Left cardiac atrium (tissue), 4 donors: ENCODE measurements at regions not wholly inside any gene's neighbourhood (a gene's known extent, or its start where the extent isn't known, plus 50 kb on each side); places are given as distances from the start of the nearest gene placed in this dataset.

Experiments used
- ATAC-seq, 2 donors: fragments of 200-7000 bp; cut with Tn5 transposase; one replicate each; pipeline ENCODE4 v1.9.1; 2020; ENCODE audit warnings: mild to moderate bottlenecking in 2 of 2, moderate library complexity in 2 of 2
- DNase-seq: peaks from one replicate; pipeline ENCODE4 v3.0.0-alpha.2; 2020
- intact Hi-C, 2 donors: fragments of 100-400 bp; cut with DNase I; formaldehyde crosslinking; loops; one replicate each; pipeline versions ENCODE4 v1.14.1 to v1.15.1; 2022 to 2023
- microRNA-seq, 2 donors: library from miRNA; unstranded; fragments of <30 nt; microRNA quantifications; one replicate each; pipeline ENCODE4 v1.2.0, GENCODE V29; 2020
- donor health status: DM: no; HTN: yes; CAD: no.
- donor health status: DM: no; HTN: yes; CAD: no; lungs with severe emphysema.
- donor health status: DM: yes; HTN: yes; CAD: no.
- donor health status: Dilated cardiomyopathy.

DNA sequence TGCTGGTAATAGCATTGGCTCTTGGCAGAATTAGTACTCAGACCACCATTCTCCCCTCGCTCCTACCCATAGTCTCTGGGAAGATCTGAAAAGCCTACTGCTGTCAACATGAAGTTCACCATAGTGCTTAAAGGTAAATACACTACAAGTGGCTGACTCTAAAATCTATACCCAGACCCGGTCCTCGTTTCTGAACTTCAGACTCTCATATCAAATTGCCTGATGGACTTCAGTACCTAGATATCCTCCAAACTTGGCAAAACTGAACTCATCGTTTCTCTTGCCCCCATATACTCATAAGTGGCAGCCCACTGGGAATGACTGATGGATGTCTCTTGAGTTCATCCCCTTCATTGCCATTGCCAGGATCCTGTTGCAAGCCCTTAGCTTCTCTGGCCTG lies 67.3 kb downstream of the VCPKMT start:
- ATAC-seq (no peak), DNase-seq (no peak)
- intact Hi-C loops = loop anchor here in 1 of 2 donors (10.0 kb wide), 1 partner anchor 134 kb away; no protein-coding TSS in a partner anchor

DNA sequence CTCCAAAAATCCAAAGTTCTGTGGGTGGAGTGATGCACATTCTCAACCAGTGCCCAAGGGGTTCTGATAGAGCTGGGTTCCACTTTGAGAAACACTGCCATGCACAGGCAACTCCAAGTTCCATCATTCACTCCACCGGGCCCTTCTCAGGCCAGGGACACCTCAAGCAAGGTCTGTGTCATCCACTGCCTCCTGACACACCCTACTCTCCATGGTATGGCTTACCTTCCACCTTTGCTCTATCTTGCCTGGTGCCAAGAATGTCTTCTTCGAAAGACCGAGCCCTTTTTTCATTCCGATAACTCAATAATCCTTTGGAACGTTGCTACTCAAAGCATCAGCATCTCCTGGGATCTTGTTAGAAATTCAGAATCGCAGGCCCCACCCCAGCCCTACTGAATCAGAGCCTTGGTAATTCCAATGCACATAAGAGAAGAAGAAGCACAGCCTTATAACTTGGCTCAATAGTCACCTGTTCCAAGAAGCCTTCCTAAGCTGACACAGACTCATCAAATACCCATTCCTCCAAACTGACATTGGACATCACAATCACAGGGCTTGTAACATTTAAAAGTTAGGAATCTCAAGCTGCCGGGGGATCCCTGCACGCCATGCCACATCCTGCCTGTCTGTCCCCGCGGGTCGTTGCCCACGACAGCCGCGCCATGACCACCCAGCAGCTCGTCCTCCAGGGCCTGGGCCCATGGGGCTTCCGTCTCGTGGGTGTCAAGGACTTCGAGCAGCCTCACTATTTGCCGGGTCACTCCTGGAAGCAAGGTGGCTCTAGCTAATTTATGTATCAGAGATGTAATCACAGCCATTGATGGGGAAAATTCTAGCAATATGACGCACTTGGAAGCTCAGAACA lies 66.4 kb downstream of the VCPKMT start:
- no peak for ATAC-seq

DNA sequence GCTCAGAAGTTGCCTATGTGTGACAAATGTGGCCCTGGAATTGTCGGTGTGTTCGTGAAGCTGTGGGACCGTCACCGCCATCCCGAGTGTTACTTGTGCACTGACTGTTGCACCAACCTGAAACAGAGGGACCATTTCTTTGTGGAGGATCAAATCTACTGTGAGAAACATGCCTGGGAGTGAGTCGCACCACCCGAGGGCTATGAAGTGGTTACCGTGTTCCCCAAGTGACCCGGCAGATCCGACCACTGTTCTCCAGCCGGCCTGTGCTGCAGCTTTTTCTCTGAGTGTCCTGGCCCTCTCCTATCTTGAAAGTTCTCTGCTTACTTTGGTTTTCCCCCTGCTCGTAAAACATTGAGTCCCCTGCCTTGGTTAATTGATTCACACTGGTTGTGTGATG lies 65.3 kb downstream of the VCPKMT start:
- ATAC-seq = no peak
- intact Hi-C loops = no loop called here
- DNase-seq = no peak

More for the DNA sequence above, 66.4 kb downstream of the VCPKMT start:
- DNase-seq = no peak
- intact Hi-C loops = loop anchor here in 1 of 2 donors (10.0 kb wide), 1 partner anchor 135 kb away; no protein-coding TSS in a partner anchor

DNA sequence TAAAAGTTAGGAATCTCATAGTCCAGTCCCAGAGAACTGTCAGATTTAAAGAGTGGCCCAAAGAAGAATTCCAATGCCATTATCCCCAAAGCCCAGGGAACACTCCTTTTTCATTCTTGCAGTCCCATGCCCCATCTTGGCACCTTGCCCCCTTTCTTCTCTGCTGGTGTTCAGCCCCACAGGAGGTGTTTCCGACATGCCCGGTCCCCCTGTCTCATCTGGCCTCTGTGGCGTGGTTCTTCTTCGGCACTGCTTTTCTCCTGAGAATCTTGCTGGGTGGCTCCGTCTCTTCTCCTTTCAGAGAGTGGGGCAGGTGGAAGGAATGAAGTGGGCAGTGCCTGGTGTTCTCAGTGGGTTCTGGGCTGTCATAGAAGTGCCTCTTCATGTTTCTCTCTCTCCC lies 64.7 kb downstream of the VCPKMT start:
- no peak for ATAC-seq
- DNase-seq = no peak
- intact Hi-C loops = no loop called here

DNA sequence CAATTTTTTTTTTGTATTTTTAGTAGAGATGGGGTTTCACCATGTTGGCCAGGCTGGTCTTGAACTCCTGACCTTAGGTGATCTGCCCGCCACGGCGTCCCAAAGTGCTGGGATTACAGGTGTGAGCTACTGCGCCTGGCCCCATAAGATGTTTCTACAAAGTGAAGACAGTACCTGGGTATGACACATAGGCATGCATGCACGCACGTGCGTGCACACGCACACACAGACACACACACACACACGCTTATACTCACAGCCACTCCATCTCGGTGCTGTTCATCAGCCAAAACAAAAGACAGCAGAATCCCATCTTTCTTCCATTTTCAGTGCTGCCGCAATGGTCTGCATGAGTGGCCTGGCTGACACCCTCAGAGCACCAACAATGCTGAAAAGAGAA lies 63.9 kb downstream of the VCPKMT start:
- intact Hi-C loops = no loop called here
- no peak for DNase-seq
- ATAC-seq = no peak

DNA sequence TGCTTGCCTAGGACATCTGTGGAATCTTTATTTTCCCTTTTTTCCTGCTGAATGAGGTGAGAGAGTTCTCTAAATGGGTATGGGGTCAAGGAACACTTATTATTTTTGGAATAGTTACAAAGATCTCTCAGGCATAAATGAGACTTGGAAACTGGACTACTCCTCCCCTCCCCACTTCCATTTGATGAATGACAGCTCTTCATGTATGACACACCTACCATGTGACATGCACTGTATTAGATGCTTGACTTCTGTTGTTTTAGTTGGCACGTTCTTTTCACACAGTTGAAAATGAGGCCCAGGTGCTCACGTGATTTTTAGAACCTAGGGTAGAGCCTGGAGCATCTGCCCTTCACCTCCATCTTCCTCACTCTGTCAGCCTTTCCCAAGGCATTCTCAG lies 62.4 kb downstream of the VCPKMT start:
- intact Hi-C loops = no loop called here
- DNase-seq (no peak), ATAC-seq (no peak)

DNA sequence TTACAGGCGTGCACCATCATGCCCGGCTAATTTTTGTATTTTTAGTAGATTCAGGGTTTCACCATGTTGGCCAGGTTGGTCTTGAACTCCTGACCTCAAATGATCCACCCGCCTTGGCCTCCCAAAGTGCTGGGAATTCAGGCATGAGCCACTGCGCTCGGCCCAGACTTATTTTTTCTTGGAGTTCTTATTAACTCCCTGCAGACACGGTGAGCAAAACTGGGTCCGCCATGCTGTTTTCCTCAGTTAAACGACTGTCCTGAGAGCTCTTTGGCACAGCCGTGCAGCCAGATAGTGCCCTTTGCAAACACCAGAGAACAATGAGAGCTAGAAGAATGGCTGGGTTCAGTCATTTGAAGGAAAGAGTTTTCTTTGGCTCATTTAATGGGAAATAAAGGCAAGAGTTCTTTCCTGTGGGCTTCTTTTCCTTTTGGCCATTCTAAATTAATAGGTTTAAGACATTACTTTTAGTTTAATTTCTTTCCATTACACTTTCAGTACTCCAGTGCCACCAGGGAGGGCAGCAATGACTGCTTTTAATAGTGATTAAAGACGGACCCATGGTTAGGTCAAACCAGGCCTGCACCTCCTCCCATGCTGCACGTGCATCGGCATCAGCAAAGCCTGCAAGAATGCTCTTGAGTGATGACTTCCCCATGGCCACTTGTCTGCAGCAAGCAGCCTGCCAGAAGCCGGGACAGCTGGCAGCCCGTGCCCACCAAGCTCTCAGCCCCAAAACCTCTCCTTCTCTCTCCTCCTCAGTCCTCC lies 60.7 kb downstream of the VCPKMT start:
- ATAC-seq (peak; percentile 42), DNase-seq (no peak)
- intact Hi-C loops = no loop called here

DNA sequence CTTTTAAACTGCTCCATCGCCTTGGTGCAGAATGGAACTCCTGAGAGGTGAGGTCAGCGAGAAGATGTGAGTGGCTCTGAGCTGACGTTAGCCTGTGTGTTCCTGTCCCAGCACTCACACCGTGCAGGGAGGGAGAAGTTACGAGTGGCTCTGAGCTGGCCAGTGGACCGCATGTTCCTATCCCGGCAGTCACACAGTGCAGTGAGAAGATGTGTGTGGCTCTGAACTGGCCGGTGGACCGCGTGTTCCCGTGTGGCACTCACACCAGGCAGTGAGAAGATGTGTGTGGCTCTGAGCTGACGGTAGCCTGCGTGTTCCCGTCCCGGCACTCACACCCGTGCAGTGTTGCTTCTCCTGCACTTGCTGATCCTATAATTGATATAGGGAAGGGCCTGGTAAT lies 59.9 kb downstream of the VCPKMT start:
- DNase-seq (no peak), ATAC-seq (peak in 1 of 2 donors; percentile 34)

DNA sequence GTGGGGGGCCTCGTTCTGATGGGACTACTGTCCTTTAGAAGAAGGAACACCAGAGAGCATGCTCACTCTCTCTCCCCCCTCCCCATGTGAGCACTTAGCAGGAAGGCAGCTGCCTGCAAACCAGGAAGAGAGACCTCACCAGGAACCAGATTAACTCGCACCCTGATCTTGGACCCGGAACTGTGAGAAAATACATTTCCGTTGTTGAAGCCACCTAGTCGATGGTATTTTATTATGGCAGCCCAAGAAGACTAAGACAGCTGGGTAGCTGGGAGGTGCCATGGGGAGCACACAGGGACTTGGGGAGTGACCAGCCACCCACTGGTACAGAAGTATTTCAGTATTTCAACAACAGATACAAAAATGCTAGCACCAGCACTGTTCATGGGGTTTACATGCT lies 59.0 kb downstream of the VCPKMT start:
- no peak for ATAC-seq
- intact Hi-C loops = no loop called here
- DNase-seq = no peak

More for the DNA sequence above, 59.9 kb downstream of the VCPKMT start:
- intact Hi-C loops = no loop called here

DNA sequence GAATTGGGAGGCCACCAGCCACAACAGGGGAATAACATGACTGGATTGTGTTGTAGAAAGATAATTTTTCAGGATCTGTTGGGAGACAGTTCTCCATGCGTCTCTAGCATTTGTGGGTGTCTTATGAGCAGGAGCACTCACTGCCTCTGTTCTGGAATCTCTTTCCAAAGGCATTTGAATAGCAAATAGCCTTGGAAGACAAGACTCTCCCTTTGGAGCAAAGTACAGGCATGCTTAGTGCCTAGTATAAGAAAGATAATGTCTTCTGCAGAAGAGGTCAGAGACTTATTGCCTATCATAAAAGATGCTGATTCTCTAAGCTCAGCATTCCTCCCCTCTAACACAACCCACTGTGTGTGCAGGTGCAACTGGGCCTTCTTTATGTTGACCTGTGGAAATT lies 58.3 kb downstream of the VCPKMT start:
- DNase-seq = no peak
- no peak for ATAC-seq
- intact Hi-C loops = no loop called here

Small RNA genes in the stretch of these regions (microRNA-seq; reads per million reads assigned to microRNA genes)
- 0 reads per million in 2 donors for gene MIR6076
